ENCODE measurements at regions not wholly inside any gene's neighbourhood (a gene's known extent, or its start where the extent isn't known, plus 50 kb on each side); places are given as distances from the start of the nearest gene placed in this dataset.

GRCh38 chr5:160494451-160494850, 72.8 kb downstream of the PTTG1 start:
- no peak overlapping the region for H3K27ac ChIP-seq (ENCODE audit: insufficient read depth, low read depth, low read length)
- H3K9me1 ChIP-seq (replicated peaks; ENCODE audit: control insufficient read depth, extremely low read depth, insufficient read depth, low read length) = no peaks in the 10 kb centered on the region
- no peaks in the 10 kb centered on the region for H4K20me1 ChIP-seq (replicated peaks; ENCODE audit: control insufficient read depth, extremely low read depth, insufficient read depth, low read length)
- H3K4me1 ChIP-seq (ENCODE audit: control insufficient read depth, extremely low read depth, insufficient read depth, low read length) = no peaks in the 10 kb centered on the region
- H3K4me3 ChIP-seq (replicated peaks in 1 of 3; ENCODE audit: insufficient read depth in 1 of 3, low read depth in 1 of 3, low read length in 3 of 3) = no peak overlapping the region
- dilution Hi-C loops (cut with MboI; ENCODE audit: extremely low pct_ligation_motif_present, low sequenced_read_pairs) = no loop called here
- intact Hi-C loops (cut with micrococcal nuclease) = no loop called here
- CTCF ChIA-PET = interaction anchor here (1.2 kb wide), 1 partner anchor 56 kb away, joined by 3 read pairs; no protein-coding TSS in a partner anchor
- no peak for TF ChIP-seq MYC (IDR thresholded peaks at IDR 0.05; ENCODE audit: low read depth, low read length)
- no peak for TF ChIP-seq JUN (IDR thresholded peaks at IDR 0.05; ENCODE audit: borderline replicate concordance, insufficient read depth, insufficient read length, low read depth)
- no peak for TF ChIP-seq GATA2 (IDR thresholded peaks at IDR 0.05; ENCODE audit: insufficient read depth, insufficient read length, low read depth, low read length)
- TF ChIP-seq POLR2A (IDR thresholded peaks at IDR 0.05; ENCODE audit: low read depth, low read length) = no peak
- TF ChIP-seq EZH2 (IDR thresholded peaks at IDR 0.05; ENCODE audit: borderline replicate concordance, low read depth, low read length, severe bottlenecking) = no peak
- peaks cover 0 to 2% of the 10 kb centered on the region in 2 experiments for H3K27me3 ChIP-seq (ENCODE audit: control insufficient read depth in 2 of 2, insufficient read depth in 2 of 2, low read length in 2 of 2)
- H3K36me3 ChIP-seq (ENCODE audit: control insufficient read depth in 2 of 2, extremely low read depth in 1 of 2, insufficient read depth in 2 of 2, low read length in 2 of 2) = no peaks in the 10 kb centered on the region
- no peaks in the 10 kb centered on the region for H3K79me2 ChIP-seq (ENCODE audit: control insufficient read depth, insufficient read depth, low read length)
- no peaks in the 10 kb centered on the region for H3K9me3 ChIP-seq (replicated peaks; ENCODE audit: control insufficient read depth, insufficient read depth, low read length)
- H3K9ac ChIP-seq (replicated peaks; ENCODE audit: extremely low read depth, insufficient read depth, low read length) = no peak overlapping the region
- H3K4me2 ChIP-seq (ENCODE audit: insufficient read depth, low read length) = no peak overlapping the region
- no peak for DNase-seq (ENCODE audit: low read depth, low spot score)
- FAIRE-seq = no peak
- no TSS peak for BruUV-seq (replicated peaks)
- no peak overlapping the region for H2AFZ ChIP-seq (ENCODE audit: low read depth, low read length)
- POLR2A ChIA-PET = no interaction called here

GRCh38 chr5:160496334-160496733, 74.7 kb downstream of the PTTG1 start:
- POLR2A ChIA-PET = no interaction called here
- no peaks in the 10 kb centered on the region for H3K9me3 ChIP-seq (replicated peaks; ENCODE audit: control insufficient read depth, insufficient read depth, low read length)
- no peak overlapping the region for H3K9ac ChIP-seq (replicated peaks; ENCODE audit: extremely low read depth, insufficient read depth, low read length)
- H3K79me2 ChIP-seq (ENCODE audit: control insufficient read depth, insufficient read depth, low read length) = no peaks in the 10 kb centered on the region
- H3K27me3 ChIP-seq (ENCODE audit: control insufficient read depth in 2 of 2, insufficient read depth in 2 of 2, low read length in 2 of 2) = peaks cover 0 to 2% of the 10 kb centered on the region in 2 experiments
- no peak overlapping the region for H3K4me2 ChIP-seq (ENCODE audit: insufficient read depth, low read length)
- no peak overlapping the region for H3K4me3 ChIP-seq (replicated peaks in 1 of 3; ENCODE audit: insufficient read depth in 1 of 3, low read depth in 1 of 3, low read length in 3 of 3)
- H2AFZ ChIP-seq (ENCODE audit: low read depth, low read length) = no peak overlapping the region
- no peaks in the 10 kb centered on the region for H3K4me1 ChIP-seq (ENCODE audit: control insufficient read depth, extremely low read depth, insufficient read depth, low read length)
- dilution Hi-C loops (cut with MboI; ENCODE audit: extremely low pct_ligation_motif_present, low sequenced_read_pairs) (no loop called here), intact Hi-C loops (cut with micrococcal nuclease) (no loop called here)
- BruUV-seq (replicated peaks) = no TSS peak
- no peak for DNase-seq (ENCODE audit: low read depth, low spot score)
- H3K9me1 ChIP-seq (replicated peaks; ENCODE audit: control insufficient read depth, extremely low read depth, insufficient read depth, low read length) = no peaks in the 10 kb centered on the region
- CTCF ChIA-PET = no interaction called here
- no peaks in the 10 kb centered on the region for H3K36me3 ChIP-seq (ENCODE audit: control insufficient read depth in 2 of 2, extremely low read depth in 1 of 2, insufficient read depth in 2 of 2, low read length in 2 of 2)
- no peaks in the 10 kb centered on the region for H4K20me1 ChIP-seq (replicated peaks; ENCODE audit: control insufficient read depth, extremely low read depth, insufficient read depth, low read length)
- no peak overlapping the region for H3K27ac ChIP-seq (ENCODE audit: insufficient read depth, low read depth, low read length)
- no peak for FAIRE-seq
- TF ChIP-seq MAX (IDR thresholded peaks at IDR 0.05; ENCODE audit: insufficient read depth, insufficient read length) (no peak), GATA2 (IDR thresholded peaks at IDR 0.05; ENCODE audit: insufficient read depth, insufficient read length, low read depth, low read length) (no peak), CTCF (IDR thresholded peaks at IDR 0.05; ENCODE audit: extremely low read depth in 1 of 2, insufficient read depth in 1 of 2, low read depth in 1 of 2, low read length in 2 of 2) (no peak), JUN (IDR thresholded peaks at IDR 0.05; ENCODE audit: borderline replicate concordance, insufficient read depth, insufficient read length, low read depth) (no peak), POLR2AphosphoS5 (IDR thresholded peaks at IDR 0.05; ENCODE audit: insufficient read depth, low read depth, low read length) (no peak), MYC (IDR thresholded peaks at IDR 0.05; ENCODE audit: low read depth, low read length) (no peak)
